GM04503 (cell line): ENCODE measurements at regions not wholly inside any gene's neighbourhood (a gene's known extent, or its start where the extent isn't known, plus 50 kb on each side); places are given as distances from the start of the nearest gene placed in this dataset.
"Not testable (repeated sequence)": the region's sequence is repeated elsewhere in the genome, so short reads cannot be mapped to it uniquely, and the experiment has no call there.

ENCODE experiments used
- DNase-seq: peaks from one replicate; pipeline ENCODE4 v3.0.0-alpha.2; 2012; ENCODE audit warnings: low read depth

- no peak for DNase-seq
Observed at GRCh38 chr2:217366966-217367365, 507.1 kb upstream of the TNP1 start.

- DNase-seq = no peak
Observed at GRCh38 chr2:217366266-217366895, 506.5 kb upstream of the TNP1 start.

GRCh38 chr2:217365656-217366055, 505.8 kb upstream of the TNP1 start:
- DNase-seq = no peak

GRCh38 chr2:217364224-217364623, 504.4 kb upstream of the TNP1 start:
- no peak for DNase-seq

GRCh38 chr2:217363470-217363869, 503.6 kb upstream of the TNP1 start:
- DNase-seq = no peak

GRCh38 chr2:217362710-217363109, 502.8 kb upstream of the TNP1 start:
- DNase-seq = no peak

- no peak for DNase-seq
Observed at GRCh38 chr2:217362286-217362685, 502.4 kb upstream of the TNP1 start.

- DNase-seq = no peak
Observed at GRCh38 chr2:217361483-217361880, 501.6 kb upstream of the TNP1 start.

- peak; percentile 83 for DNase-seq
Observed at GRCh38 chr2:217360781-217361482, 501.1 kb upstream of the TNP1 start.

- no peak for DNase-seq
Observed at GRCh38 chr2:217360111-217360510, 500.2 kb upstream of the TNP1 start.

GRCh38 chr2:217357886-217358620, 498.2 kb upstream of the TNP1 start:
- DNase-seq = no peak

- peak; percentile 50 for DNase-seq
Observed at GRCh38 chr2:217356781-217357180, 496.9 kb upstream of the TNP1 start.

- DNase-seq = no peak
Observed at GRCh38 chr2:217356142-217356541, 496.3 kb upstream of the TNP1 start.

GRCh38 chr2:217353591-217353990, 493.7 kb upstream of the TNP1 start:
- DNase-seq = no peak

GRCh38 chr2:217351378-217351777, 491.5 kb upstream of the TNP1 start:
- no peak for DNase-seq

- no peak for DNase-seq
Observed at GRCh38 chr2:217349251-217349650, 489.4 kb upstream of the TNP1 start.

GRCh38 chr2:217347630-217348029, 487.8 kb upstream of the TNP1 start:
- not testable (repeated sequence) for DNase-seq

- not testable (repeated sequence) for DNase-seq
Observed at GRCh38 chr2:217346043-217346442, 486.2 kb upstream of the TNP1 start.

GRCh38 chr2:217340899-217341298, 481.0 kb upstream of the TNP1 start:
- no peak for DNase-seq

GRCh38 chr2:217340176-217340575, 480.3 kb upstream of the TNP1 start:
- no peak for DNase-seq

- DNase-seq = no peak
Observed at GRCh38 chr2:217339753-217340152, 479.9 kb upstream of the TNP1 start.

GRCh38 chr2:217338306-217338916, 478.5 kb upstream of the TNP1 start:
- DNase-seq = peak; percentile 79

GRCh38 chr2:217337771-217338170, 477.9 kb upstream of the TNP1 start:
- no peak for DNase-seq
